ENCODE measurements at regions not wholly inside any gene's neighbourhood (a gene's known extent, or its start where the extent isn't known, plus 50 kb on each side); places are given as distances from the start of the nearest gene placed in this dataset.

DNA sequence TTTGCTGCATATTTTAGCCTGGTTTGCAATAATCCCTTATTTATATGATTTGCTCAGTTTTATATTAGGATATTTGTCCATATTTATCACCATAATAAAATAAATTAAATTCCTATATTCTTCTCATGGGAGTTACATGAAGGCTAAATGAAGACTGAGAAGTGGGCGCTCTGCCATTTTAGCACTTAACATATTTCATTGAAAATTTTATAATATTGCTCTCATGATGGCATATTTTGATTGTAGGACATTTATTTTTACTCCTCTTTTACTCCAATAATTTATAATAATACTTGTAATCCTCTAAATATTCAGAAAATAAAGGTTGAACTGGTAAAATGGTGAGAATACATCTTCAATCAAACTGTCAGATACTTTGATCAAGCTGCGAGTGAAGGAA, 99.8 kb upstream of the SEMA3A start:
- TF ChIP-seq CTCF (IDR thresholded peaks at IDR 0.05 in 2 of 3, conservative IDR thresholded peaks at IDR 0.05 in 1 of 3; ENCODE audit: control insufficient read depth in 2 of 3, extremely low read depth in 1 of 3, insufficient read depth in 1 of 3, low read depth in 3 of 3, low read length in 3 of 3) (no peak), CBX5 (IDR thresholded peaks at IDR 0.05; ENCODE audit: low read depth) (no peak), FOS (IDR thresholded peaks at IDR 0.05; ENCODE audit: borderline replicate concordance, extremely low read depth, insufficient read length) (no peak)

Data from GM12878 (cell line).